Left forelimb (tissue), 1 donor: ENCODE measurements at regions not wholly inside any gene's neighbourhood (a gene's known extent, or its start where the extent isn't known, plus 50 kb on each side); places are given as distances from the start of the nearest gene placed in this dataset.
"Not testable (repeated sequence)": the region's sequence is repeated elsewhere in the genome, so short reads cannot be mapped to it uniquely, and the experiment has no call there.

ENCODE experiments used
- DNase-seq: peaks from one replicate; pipeline ENCODE4 v3.0.0-alpha.2; 2018; ENCODE audit warnings: low spot score

DNA sequence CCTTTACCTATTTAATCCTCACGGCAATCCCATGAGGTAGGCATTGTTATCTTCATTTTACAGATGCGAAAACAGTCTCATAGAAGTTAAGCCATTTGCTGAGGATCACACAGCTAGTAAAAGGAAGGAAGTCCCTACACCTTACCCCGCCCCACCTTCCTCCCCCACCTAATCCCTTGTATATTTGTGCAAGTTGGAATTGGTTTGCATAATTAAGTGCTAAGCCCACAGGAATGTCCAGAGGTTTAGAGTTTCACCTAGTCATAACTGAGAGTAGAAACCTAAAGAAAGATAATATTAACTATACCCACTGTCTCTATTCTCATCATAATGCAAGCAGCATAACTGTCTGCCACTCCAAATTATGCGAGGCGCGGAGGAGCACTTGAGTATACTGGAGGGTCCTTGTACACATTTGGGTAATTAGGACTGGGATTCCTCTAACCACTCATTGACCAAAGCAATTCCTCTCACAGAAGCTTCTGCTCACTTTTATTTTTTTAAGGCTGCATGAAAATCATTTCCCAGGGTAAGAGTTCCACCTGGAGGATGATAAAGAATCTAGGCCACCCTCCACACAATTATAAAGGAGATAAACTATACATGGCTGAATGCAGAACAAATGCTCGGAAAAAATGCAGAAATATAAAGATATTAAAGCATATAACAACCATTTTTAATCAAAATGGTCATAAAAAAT is 199.9 kb downstream of the FAM181B start:
- DNase-seq: no peak

DNA sequence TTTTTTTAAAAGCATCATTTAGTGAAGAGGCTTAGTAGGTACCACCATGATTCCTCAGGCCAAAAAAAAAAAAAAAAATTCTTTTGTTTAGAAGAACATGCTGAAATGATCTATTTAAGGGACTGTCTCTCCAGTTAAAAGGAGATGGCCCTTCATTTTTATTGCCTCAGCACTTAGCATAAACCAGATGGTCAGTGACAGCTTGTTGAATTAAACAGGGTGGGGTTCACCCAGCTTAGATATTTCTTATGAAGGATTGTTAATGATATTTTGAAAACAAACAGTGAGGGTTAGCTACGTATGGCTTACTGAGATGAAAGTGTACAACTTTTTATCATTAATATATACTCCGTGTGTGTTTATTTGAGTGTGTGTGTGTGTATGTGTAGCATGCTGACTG is 203.7 kb downstream of the FAM181B start:
- DNase-seq: no peak

DNA sequence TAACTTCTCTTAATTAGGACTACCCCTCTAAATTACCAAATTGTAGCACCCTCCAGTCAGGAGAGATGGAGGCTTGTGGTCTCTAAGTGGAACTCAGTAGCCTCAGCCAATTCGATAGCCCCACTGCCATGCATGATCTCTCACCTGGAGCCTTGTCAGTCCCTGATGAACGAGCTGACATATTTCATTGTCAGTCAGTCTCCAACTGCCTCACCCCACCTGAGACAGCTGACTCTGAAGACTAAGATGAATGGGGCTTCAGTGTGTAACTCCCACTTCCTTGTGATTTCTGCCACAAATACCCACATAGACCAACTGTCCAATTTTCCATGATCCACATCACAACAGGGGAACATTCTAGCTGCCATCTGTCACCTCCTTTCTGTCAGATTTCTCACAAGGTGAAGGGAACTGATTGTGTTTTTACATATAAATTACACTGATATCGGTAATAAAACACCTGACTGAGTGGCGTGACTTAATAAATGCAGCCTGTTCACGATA is 206.5 kb downstream of the FAM181B start:
- DNase-seq: no peak

GRCh38 chr11:82523141-82523540 is 210.5 kb downstream of the FAM181B start:
- no peak for DNase-seq

- DNase-seq: no peak
Observed at GRCh38 chr11:82521427-82521826, 212.2 kb downstream of the FAM181B start.

DNA sequence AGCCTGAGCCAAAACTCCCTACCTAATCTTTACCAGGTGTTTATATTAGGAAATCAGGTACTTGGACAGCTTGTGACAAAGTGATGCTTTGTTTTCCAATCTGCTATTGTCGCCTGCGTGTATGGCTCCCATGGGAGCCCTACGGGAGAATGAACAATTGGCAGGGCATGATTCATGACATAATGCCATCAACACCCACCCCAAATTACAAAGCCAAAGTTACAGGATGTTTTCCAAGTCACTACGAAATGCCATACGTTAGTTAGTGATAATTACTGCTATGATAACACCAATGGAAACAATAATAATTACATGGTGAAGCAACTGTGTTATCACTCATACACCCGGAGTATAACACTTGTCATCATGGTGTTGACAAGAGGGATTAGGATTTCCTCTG is 226.4 kb downstream of the FAM181B start:
- no peak for DNase-seq

DNA sequence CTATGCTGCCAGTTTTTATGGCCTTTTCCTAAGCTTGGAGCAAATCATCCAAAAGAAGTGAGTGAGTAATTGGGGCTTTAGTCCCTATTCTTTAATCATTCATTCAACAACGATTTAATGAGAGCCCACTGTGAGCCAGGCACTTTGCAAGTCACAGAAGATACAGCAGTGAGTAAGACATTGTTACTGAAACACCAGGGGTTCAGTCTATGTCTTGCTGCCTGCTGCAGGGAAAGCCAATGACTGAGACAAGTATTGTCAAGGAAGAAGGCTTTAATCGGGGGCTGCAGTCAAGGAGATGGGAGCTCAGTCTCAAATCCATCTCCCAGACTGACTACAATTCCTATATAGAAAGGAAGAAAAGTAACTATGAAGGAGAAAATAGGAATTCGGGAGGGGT is 228.3 kb downstream of the FAM181B start:
- DNase-seq: no peak

DNA sequence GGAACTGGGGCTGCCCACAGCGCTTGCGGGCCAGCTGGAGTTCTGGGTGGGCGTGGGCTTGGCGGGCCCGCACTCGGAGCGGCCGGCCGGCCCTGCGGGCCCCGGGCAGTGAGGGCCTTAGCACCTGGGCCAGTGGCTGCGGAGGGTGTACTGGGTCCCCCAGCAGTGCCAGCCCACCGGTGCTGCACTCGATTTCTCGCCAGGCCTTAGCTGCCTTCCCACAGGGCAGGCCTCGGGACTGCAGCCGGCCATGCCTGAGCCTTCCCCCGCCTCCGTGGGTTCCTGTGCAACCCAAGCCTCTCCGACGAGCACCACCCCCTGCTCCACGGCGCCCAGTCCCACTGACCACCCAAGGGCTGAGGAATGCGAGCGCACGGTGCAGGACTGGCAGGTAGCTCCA is 232.5 kb downstream of the FAM181B start:
- not testable (repeated sequence) for DNase-seq

DNA sequence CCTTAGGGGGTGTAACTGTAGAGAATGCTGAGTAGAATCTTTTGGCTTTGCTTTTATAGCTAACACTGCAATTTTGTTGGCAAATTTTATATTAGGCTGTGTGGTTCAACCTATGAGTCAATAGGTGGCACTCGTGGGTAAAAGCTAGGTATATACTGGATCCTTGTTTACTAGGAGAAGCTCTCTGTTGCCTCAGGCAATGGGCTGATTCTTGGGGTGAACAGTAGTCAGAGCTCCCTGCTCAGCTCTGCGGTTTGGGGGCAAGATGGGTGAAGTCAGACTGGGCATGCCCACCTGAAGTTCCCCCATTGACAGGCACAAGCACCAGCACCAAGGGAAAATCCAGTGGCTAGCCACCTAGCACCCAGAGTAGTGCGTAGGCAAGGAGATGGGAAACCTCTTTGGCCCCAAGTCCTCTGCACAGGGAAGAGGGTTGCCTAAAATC is 238.7 kb downstream of the FAM181B start:
- DNase-seq: no peak

GRCh38 chr11:82474876-82475275 is 258.8 kb downstream of the FAM181B start:
- DNase-seq: no peak

DNA sequence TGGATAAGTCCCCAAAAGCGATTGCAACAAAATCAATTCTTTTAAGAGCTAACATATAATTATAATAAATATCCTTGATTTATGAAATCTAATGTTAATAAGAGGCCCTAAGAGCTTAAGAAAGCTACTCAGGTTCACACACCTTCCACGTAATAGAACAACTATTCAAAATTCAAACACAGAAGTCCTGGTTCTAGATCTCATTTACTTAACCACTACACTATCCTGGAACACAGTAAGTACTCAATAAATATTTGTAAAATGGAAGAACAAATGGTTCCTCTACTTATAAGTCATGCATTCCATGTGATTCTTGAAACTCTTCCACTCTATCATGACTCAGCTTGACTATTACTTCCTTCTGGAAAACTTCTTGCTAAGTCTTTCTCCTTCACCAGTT is 268.2 kb downstream of the FAM181B start:
- DNase-seq: no peak

DNA sequence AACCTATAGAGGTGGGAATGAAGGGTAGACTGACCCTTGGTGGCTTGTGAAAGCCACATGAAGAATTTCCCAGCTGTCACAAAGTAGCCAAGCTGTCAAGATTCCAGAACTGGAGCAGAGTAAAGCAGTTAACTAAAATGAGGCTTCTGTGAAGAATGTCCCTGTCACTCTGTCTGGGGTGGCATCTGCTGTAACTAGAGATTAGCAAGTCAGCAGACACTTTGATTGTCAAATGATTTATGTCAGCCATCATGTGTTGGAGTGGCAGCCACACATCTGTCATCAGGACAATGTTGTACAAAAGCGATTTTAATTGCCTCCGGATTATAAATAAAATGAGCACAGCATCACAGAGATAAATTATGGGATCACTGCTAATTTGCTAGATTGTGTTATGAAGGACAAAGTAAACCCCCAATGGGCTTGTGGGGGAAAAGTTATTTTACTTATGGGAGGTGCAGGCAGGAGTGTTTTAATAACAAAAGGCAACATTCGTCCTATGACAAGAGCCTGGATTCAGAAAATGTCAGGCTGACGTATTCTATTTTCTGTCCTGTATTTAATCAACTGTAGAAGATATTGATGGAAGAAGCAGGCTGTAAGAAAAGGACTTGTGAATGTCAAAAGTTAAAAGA is 270.9 kb downstream of the FAM181B start:
- no peak for DNase-seq

GRCh38 chr11:82458761-82459160 is 274.9 kb downstream of the FAM181B start:
- no peak for DNase-seq

DNA sequence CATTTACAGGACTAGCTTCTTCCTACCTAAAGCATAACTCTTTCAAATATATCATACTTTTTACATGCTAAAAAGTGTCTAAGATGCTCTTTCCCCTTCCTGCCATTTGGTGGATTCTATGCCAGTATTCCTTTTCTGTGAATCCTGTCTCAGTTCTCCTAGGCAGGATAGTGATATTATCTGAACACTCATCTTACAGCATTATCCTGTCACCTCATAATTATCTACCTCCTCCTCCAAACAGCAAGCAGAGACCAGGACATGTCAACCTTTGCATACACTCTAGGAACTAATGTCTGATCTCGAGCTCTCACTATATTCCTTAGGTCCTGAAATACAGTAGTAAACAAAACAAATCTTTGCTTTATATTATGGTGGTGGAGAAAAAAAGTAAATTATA is 275.5 kb downstream of the FAM181B start:
- no peak for DNase-seq

- no peak for DNase-seq
Observed at GRCh38 chr11:82450996-82451395, 282.7 kb downstream of the FAM181B start.

DNA sequence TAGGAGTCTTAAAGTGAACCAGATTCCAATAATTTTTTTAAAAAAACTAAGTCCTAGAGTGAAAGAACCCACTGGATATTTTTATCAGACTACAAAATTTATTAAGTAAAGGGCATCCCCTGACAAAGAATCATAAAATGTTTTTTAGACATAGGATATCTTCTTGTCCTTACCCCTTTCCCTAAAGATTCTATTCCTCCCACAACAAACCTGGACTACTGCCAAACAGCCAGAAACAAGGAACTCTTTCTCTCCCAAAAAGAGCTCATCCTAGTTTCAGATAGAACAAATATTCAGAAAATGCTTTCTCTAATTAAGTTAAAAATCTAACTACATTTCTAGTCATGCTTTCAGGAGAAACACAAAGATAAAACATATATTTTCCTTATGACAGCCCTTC is 327.1 kb downstream of the FAM181B start:
- DNase-seq: no peak

DNA sequence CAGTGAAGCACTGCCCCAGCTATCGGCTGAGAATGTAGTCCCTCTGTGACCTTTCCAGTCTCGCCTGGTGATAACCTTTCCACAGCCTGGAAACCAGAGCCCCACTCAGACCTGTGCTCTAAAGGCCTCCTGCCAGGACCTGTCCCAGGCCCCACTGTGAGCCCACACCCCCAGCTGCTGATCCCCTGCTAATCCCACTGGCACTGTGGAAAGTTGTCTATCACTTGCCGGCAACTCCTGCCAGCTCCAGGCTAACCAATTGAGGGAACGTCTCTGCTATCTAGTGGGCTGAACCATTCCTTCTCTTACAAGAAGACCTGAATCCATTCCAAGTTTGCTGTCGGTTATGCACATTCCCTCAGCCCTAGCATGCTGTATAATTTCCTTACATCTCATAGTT is 328.2 kb downstream of the FAM181B start:
- DNase-seq: no peak

DNA sequence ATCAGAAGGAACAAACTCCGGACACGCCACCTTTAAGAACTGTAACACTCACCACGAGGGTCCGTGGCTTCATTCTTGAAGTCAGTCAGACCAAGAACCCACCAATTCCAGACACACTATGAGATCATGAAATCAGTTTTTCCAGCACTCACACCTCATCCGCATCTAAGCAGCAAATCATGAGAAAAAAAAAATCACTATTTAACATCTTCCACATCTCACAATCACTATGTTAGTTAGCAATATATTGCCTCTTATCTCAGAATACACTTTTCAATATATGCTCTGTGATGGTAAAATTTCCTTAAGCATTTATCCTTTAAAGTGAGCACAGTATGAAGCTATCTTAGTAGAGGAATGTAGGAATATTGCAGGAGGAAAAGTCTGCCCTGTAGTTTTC is 328.7 kb downstream of the FAM181B start:
- no peak for DNase-seq

GRCh38 chr11:82403640-82404305 is 329.9 kb downstream of the FAM181B start:
- DNase-seq: no peak

GRCh38 chr11:82398300-82398815 is 335.3 kb downstream of the FAM181B start:
- no peak for DNase-seq

DNA sequence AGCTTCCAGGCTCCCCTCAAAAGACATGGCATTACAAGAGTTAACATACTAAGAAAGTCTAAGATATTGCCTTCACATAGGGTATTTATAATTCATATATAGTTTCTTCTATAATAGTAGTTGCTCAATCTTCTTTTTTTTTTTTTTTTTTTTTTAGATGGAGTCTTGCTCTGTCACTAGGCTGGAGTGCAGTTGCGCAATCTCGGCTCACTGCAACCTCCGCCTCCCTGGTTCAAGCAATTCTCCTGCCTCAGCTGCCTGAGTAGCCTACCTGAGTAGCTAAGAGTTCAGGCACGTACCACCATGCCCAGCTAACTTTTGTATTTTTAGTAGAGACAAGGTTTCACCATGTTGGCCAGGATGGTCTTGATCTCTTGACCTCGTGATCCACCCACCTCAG is 337.0 kb downstream of the FAM181B start:
- not testable (repeated sequence) for DNase-seq

DNA sequence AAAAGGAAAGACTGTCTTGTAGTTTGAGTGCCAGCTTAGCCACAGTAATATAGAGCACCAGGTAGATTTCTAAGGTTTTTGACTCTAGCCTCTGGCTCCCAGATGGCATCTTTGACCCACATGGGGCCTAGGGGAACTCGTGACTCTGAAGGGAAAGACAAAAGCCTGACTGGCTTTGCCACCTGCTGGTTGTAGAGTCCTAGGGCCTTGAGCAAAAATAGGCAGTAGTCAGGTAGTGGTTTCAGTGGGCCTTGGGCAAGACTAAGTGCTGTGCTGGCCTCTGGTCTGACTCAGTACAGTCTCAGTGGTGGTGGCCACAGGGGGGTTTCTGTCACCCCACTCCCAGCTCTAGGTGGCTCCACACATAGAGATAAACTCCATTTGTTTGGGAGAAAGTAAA is 349.4 kb downstream of the FAM181B start:
- no peak for DNase-seq
